CD4-positive, alpha-beta T cell treated with Interleukin-2 at 100 ng/mL for 4 hours (primary cell): ENCODE measurements at regions not wholly inside any gene's neighbourhood (a gene's known extent, or its start where the extent isn't known, plus 50 kb on each side); places are given as distances from the start of the nearest gene placed in this dataset.

Experiments
- DNase-seq: peaks from one replicate; pipeline ENCODE4 v3.0.0-alpha.2; 2020; ENCODE audit warnings: low spot score

- DNase-seq, result no peak
Measured at GRCh38 chr2:129242269-129242668, 737.2 kb upstream of the RAB6C start.

- DNase-seq, result no peak
Measured at GRCh38 chr2:129247751-129248150, 731.7 kb upstream of the RAB6C start.

- no peak for DNase-seq
Measured at GRCh38 chr2:129248198-129248597, 731.3 kb upstream of the RAB6C start.

- no peak for DNase-seq
Measured at GRCh38 chr2:129252781-129253460, 726.5 kb upstream of the RAB6C start.

- DNase-seq, result no peak
Measured at GRCh38 chr2:129253461-129253812, 726.0 kb upstream of the RAB6C start.

GRCh38 chr2:129254718-129255117 lies 724.7 kb upstream of the RAB6C start:
- DNase-seq, result no peak

- no peak for DNase-seq
Measured at GRCh38 chr2:129255610-129256313, 723.7 kb upstream of the RAB6C start.

GRCh38 chr2:129256642-129257041 lies 722.8 kb upstream of the RAB6C start:
- no peak for DNase-seq

GRCh38 chr2:129262934-129263333 lies 716.5 kb upstream of the RAB6C start:
- DNase-seq, result no peak

GRCh38 chr2:129263939-129264338 lies 715.5 kb upstream of the RAB6C start:
- DNase-seq, result no peak

- DNase-seq, result no peak
Measured at GRCh38 chr2:129267559-129267958, 711.9 kb upstream of the RAB6C start.

- no peak for DNase-seq
Measured at GRCh38 chr2:129273266-129274037, 706.0 kb upstream of the RAB6C start.

GRCh38 chr2:129274038-129274415 lies 705.4 kb upstream of the RAB6C start:
- no peak for DNase-seq

- no peak for DNase-seq
Measured at GRCh38 chr2:129274918-129275317, 704.5 kb upstream of the RAB6C start.

- no peak for DNase-seq
Measured at GRCh38 chr2:129275706-129276105, 703.8 kb upstream of the RAB6C start.

GRCh38 chr2:129276978-129277584 lies 702.4 kb upstream of the RAB6C start:
- DNase-seq, result no peak

GRCh38 chr2:129277585-129277981 lies 701.9 kb upstream of the RAB6C start:
- DNase-seq, result no peak

- no peak for DNase-seq
Measured at GRCh38 chr2:129281791-129282530, 697.5 kb upstream of the RAB6C start.

GRCh38 chr2:129285012-129285411 lies 694.5 kb upstream of the RAB6C start:
- no peak for DNase-seq

GRCh38 chr2:129293326-129293725 lies 686.1 kb upstream of the RAB6C start:
- no peak for DNase-seq

- DNase-seq, result no peak
Measured at GRCh38 chr2:129296396-129296795, 683.1 kb upstream of the RAB6C start.

GRCh38 chr2:129296806-129297205 lies 682.7 kb upstream of the RAB6C start:
- DNase-seq, result no peak
